Smooth muscle cell (in vitro differentiated cells): ENCODE measurements at regions not wholly inside any gene's neighbourhood (a gene's known extent, or its start where the extent isn't known, plus 50 kb on each side); places are given as distances from the start of the nearest gene placed in this dataset.

Experiments used
- DNase-seq: peaks from one replicate; lab custom pipeline; 2025; ENCODE audit not compliant: unreplicated experiment; lab: John Stamatoyannopoulos, UW
- H2AFZ ChIP-seq: fragments of 200-600 bp; sonication (generic); 2 replicates; pipeline ENCODE4 v1.6.0; 2016; ENCODE audit warnings: antibody characterized with exemption, low read depth, mild to moderate bottlenecking
- H3F3A ChIP-seq: fragments of 200-600 bp; sonication (generic); 2 replicates; pipeline ENCODE4 v1.6.0; 2017; ENCODE audit warnings: antibody characterized with exemption, low read depth
- H3K27ac ChIP-seq: fragments of 200-600 bp; sonication (generic); 2 replicates; pipeline ENCODE4 v1.5.1; 2016; ENCODE audit warnings: low read depth, mild to moderate bottlenecking
- H3K27me3 ChIP-seq: fragments of 200-600 bp; sonication (generic); 2 replicates; pipeline ENCODE4 v1.6.1; 2016; ENCODE audit warnings: low read depth, mild to moderate bottlenecking
- H3K36me3 ChIP-seq: fragments of 200-600 bp; sonication (generic); 2 replicates; pipeline ENCODE4 v1.5.1; 2016; ENCODE audit warnings: low read depth
- H3K4me1 ChIP-seq: fragments of 200-600 bp; sonication (generic); 2 replicates; pipeline ENCODE4 v1.5.1; 2016; ENCODE audit warnings: low read depth
- H3K4me2 ChIP-seq: fragments of 200-600 bp; sonication (generic); 2 replicates; pipeline ENCODE4 v1.6.0; 2016; ENCODE audit warnings: mild to moderate bottlenecking
- H3K4me3 ChIP-seq: fragments of 200-600 bp; sonication (generic); 2 replicates; pipeline ENCODE4 v1.5.1; 2016; ENCODE audit warnings: mild to moderate bottlenecking
- H3K79me2 ChIP-seq: fragments of 200-600 bp; sonication (generic); 2 replicates; pipeline ENCODE4 v1.6.0; 2016; ENCODE audit warnings: low read depth, mild to moderate bottlenecking
- H3K9ac ChIP-seq: fragments of 200-600 bp; sonication (generic); 2 replicates; pipeline ENCODE4 v1.6.0; 2016; ENCODE audit warnings: low read depth
- H3K9me3 ChIP-seq: fragments of 200-600 bp; sonication (generic); replicated peaks from 2 replicates; pipeline ENCODE4 v1.5.1; 2016; ENCODE audit warnings: low read depth
- H4K20me1 ChIP-seq: fragments of 200-600 bp; sonication (generic); 2 replicates; pipeline ENCODE4 v1.6.0; 2016; ENCODE audit warnings: low read depth
- CTCF ChIP-seq: fragments of 200-600 bp; sonication (generic); IDR thresholded peaks from 2 replicates; pipeline ENCODE4 v1.5.1; 2017; ENCODE audit warnings: borderline replicate concordance, mild to moderate bottlenecking, antibody characterized with exemption; ENCODE audit not compliant: insufficient read depth, poor library complexity, severe bottlenecking
- WGBS: methylation state at CpG from one replicate; pipeline ENCODE4 v1.1.7; 2016; ENCODE audit warnings: low lambda C conversion rate; 5-methylcytosine and 5-hydroxymethylcytosine counted together

- no peak for DNase-seq
Observed at GRCh38 chr4:164301430-164301829, 452.5 kb upstream of the SMIM31 start.

DNA sequence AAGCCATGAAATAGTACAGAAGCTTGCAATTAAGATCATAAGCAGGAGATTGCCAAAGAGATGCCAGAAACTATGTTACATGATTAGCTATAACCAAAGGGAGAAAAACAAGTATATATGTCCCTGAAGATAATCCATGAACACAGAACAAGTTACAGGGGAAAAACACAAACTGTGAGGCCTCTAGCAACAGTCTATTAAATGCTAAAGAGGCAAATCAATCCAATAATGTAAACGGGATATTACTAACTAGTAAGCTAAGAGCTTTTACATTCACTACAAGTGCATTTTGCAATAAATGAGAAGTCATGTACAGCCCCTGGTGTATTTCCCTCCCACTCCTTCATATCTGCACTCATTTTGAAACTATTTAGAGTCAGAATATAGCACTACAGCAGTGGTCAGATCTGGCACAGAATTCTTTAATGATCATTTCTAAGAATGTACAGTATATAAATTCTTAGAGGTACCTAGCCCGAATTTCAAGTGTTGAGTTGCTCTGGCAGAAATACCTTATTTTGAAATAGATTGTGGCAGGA lies 449.8 kb upstream of the SMIM31 start:
- 80% methylated on average over 2 of the region's 2 CpGs for WGBS

More at GRCh38 chr4:164301430-164301829, 452.5 kb upstream of the SMIM31 start:
- no peaks in the 10 kb centered on the region for H4K20me1 ChIP-seq
- H3K4me2 ChIP-seq = no peak overlapping the region
- H3K27ac ChIP-seq = no peak overlapping the region
- H3F3A ChIP-seq = no peaks in the 10 kb centered on the region
- no peaks in the 10 kb centered on the region for H3K79me2 ChIP-seq
- H3K9ac ChIP-seq = no peak overlapping the region
- H2AFZ ChIP-seq = no peak overlapping the region
- no peaks in the 10 kb centered on the region for H3K36me3 ChIP-seq
- no peaks in the 10 kb centered on the region for H3K4me1 ChIP-seq
- H3K27me3 ChIP-seq = no peaks in the 10 kb centered on the region
- no peak overlapping the region for H3K4me3 ChIP-seq
- TF ChIP-seq CTCF = no peak
- H3K9me3 ChIP-seq = no peaks in the 10 kb centered on the region
- WGBS = 98% methylated on average over 3 of the region's 3 CpGs

DNA sequence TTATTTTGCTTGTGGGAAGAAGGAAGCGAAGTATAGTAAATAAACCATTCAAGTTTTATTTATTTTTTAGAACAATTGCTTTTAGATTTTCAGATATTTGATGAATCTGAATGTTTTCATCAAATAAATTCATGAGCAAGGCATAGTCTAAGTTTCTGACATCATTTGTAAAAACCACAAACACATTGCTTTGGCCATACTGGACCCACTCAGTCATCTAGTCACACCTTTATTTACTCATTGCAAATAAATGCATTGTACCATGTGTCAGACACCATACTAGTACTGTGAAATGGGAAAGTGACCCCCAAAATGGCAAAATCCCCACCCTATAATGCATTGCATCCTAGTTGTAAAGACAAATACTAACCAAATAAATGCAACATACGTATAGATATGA lies 449.1 kb upstream of the SMIM31 start:
- Histone ChIP-seq H3K79me2 (no peaks in the 10 kb centered on the region), H4K20me1 (no peaks in the 10 kb centered on the region), H3F3A (no peaks in the 10 kb centered on the region), H3K9me3 (no peaks in the 10 kb centered on the region), H2AFZ (no peak overlapping the region), H3K4me1 (no peaks in the 10 kb centered on the region), H3K4me2 (no peak overlapping the region), H3K27ac (no peak overlapping the region), H3K27me3 (no peaks in the 10 kb centered on the region), H3K9ac (no peak overlapping the region), H3K36me3 (no peaks in the 10 kb centered on the region), H3K4me3 (no peak overlapping the region)
- DNase-seq = no peak
- TF ChIP-seq CTCF = no peak
- 88% methylated on average over 2 of the region's 2 CpGs for WGBS

More for the DNA sequence above, 449.8 kb upstream of the SMIM31 start:
- H3K27me3 ChIP-seq = no peaks in the 10 kb centered on the region
- no peaks in the 10 kb centered on the region for H3K9me3 ChIP-seq
- H3K9ac ChIP-seq = no peak overlapping the region
- no peak for DNase-seq
- H3K27ac ChIP-seq = no peak overlapping the region
- H4K20me1 ChIP-seq = no peaks in the 10 kb centered on the region
- no peak overlapping the region for H2AFZ ChIP-seq
- no peaks in the 10 kb centered on the region for H3K36me3 ChIP-seq
- no peak overlapping the region for H3K4me3 ChIP-seq
- H3K79me2 ChIP-seq = no peaks in the 10 kb centered on the region
- H3K4me1 ChIP-seq = no peaks in the 10 kb centered on the region
- no peak overlapping the region for H3K4me2 ChIP-seq
- no peak for TF ChIP-seq CTCF
- no peaks in the 10 kb centered on the region for H3F3A ChIP-seq

- Histone ChIP-seq H3K4me2 (no peak overlapping the region), H3K4me1 (no peaks in the 10 kb centered on the region), H3K9me3 (no peaks in the 10 kb centered on the region), H3K27me3 (no peaks in the 10 kb centered on the region), H3K4me3 (no peak overlapping the region), H3K36me3 (no peaks in the 10 kb centered on the region), H3K27ac (no peak overlapping the region), H3K79me2 (no peaks in the 10 kb centered on the region), H4K20me1 (no peaks in the 10 kb centered on the region), H3F3A (no peaks in the 10 kb centered on the region), H2AFZ (no peak overlapping the region), H3K9ac (no peak overlapping the region)
- TF ChIP-seq CTCF = no peak
- 79% methylated on average over 1 of the region's 1 CpG for WGBS
- DNase-seq = no peak
Observed at GRCh38 chr4:164307262-164307661, 446.7 kb upstream of the SMIM31 start.
